HEK293T (cell line): ENCODE measurements at regions not wholly inside any gene's neighbourhood (a gene's known extent, or its start where the extent isn't known, plus 50 kb on each side); places are given as distances from the start of the nearest gene placed in this dataset.
"Not testable (repeated sequence)": the region's sequence is repeated elsewhere in the genome, so short reads cannot be mapped to it uniquely, and the experiment has no call there.

Source experiments
- CTCF ChIA-PET: fragments of 350-600 bp; formaldehyde crosslinking; extraction: SDS; loops from one replicate; lab custom pipeline; 2021; ENCODE audit warnings: antibody characterized with exemption, inconsistent platforms; lab: Yijun Ruan, JAX
- POLR2A ChIA-PET: fragments of 350-600 bp; formaldehyde crosslinking; extraction: SDS; loops from one replicate; lab custom pipeline; 2020; ENCODE audit warnings: antibody characterized with exemption, inconsistent platforms; lab: Yijun Ruan, JAX
- DNase-seq: peaks from one replicate; pipeline ENCODE4 v3.0.0; 2012; ENCODE audit warnings: mixed read lengths; ENCODE audit errors: extremely low spot score
- ARNT ChIP-seq: fragments of 450-650 bp; IDR thresholded peaks from 2 replicates; pipeline ENCODE4 v1.6.1; 2017; ENCODE audit warnings: mild to moderate bottlenecking
- BHLHE40 ChIP-seq: fragments of 450-650 bp; IDR thresholded peaks from 2 replicates; pipeline ENCODE4 v1.6.1; 2016; ENCODE audit warnings: mild to moderate bottlenecking, moderate library complexity, borderline replicate concordance
- CTBP1 ChIP-seq: fragments of 450-650 bp; IDR thresholded peaks from 2 replicates; pipeline ENCODE4 v1.6.1; 2016; ENCODE audit warnings: borderline replicate concordance
- ELF4 ChIP-seq: fragments of 450-650 bp; IDR thresholded peaks from 2 replicates; pipeline ENCODE4 v1.6.1; 2017; ENCODE audit warnings: antibody characterized with exemption
- FOXA1 ChIP-seq: fragments of 450-650 bp; IDR thresholded peaks from 2 replicates; pipeline ENCODE4 v1.6.1; 2016; ENCODE audit warnings: mild to moderate bottlenecking
- FOXK2 ChIP-seq: fragments of 450-650 bp; IDR thresholded peaks from 2 replicates; pipeline ENCODE4 v1.6.1; 2016; ENCODE audit warnings: mild to moderate bottlenecking
- FOXM1 ChIP-seq: fragments of 450-650 bp; IDR thresholded peaks from 2 replicates; pipeline ENCODE4 v1.6.1; 2017; ENCODE audit warnings: mild to moderate bottlenecking, borderline replicate concordance
- HDGF ChIP-seq: fragments of 450-650 bp; IDR thresholded peaks from 2 replicates; pipeline ENCODE4 v1.6.1; 2017; ENCODE audit warnings: antibody characterized with exemption, borderline replicate concordance
- L3MBTL2 ChIP-seq: fragments of 450-650 bp; conservative IDR thresholded peaks from 2 replicates; pipeline ENCODE4 v1.6.1; 2016; ENCODE audit warnings: mild to moderate bottlenecking
- LEF1 ChIP-seq: fragments of 450-650 bp; IDR thresholded peaks from 2 replicates; pipeline ENCODE4 v1.6.1; 2017; ENCODE audit warnings: mild to moderate bottlenecking, borderline replicate concordance
- NFRKB ChIP-seq: fragments of 450-650 bp; IDR thresholded peaks from 2 replicates; pipeline ENCODE4 v1.6.1; 2016; ENCODE audit warnings: mild to moderate bottlenecking, moderate library complexity
- SP1 ChIP-seq: fragments of 450-650 bp; IDR thresholded peaks from 2 replicates; pipeline ENCODE4 v1.6.1; 2017
- SUZ12 ChIP-seq: fragments of 450-650 bp; IDR thresholded peaks from 2 replicates; pipeline ENCODE4 v1.6.1; 2016; ENCODE audit warnings: mild to moderate bottlenecking
- TARDBP ChIP-seq: fragments of 450-650 bp; IDR thresholded peaks from 2 replicates; pipeline ENCODE4 v1.6.1; 2016
- ZNF384 ChIP-seq: fragments of 450-650 bp; IDR thresholded peaks from 2 replicates; pipeline ENCODE4 v1.6.1; 2016
- TF ChIP-seq, protein P1 (sequence below): fragments of 450-650 bp; IDR thresholded peaks from 2 replicates; pipeline ENCODE4 v1.6.1; 2016

DNA sequence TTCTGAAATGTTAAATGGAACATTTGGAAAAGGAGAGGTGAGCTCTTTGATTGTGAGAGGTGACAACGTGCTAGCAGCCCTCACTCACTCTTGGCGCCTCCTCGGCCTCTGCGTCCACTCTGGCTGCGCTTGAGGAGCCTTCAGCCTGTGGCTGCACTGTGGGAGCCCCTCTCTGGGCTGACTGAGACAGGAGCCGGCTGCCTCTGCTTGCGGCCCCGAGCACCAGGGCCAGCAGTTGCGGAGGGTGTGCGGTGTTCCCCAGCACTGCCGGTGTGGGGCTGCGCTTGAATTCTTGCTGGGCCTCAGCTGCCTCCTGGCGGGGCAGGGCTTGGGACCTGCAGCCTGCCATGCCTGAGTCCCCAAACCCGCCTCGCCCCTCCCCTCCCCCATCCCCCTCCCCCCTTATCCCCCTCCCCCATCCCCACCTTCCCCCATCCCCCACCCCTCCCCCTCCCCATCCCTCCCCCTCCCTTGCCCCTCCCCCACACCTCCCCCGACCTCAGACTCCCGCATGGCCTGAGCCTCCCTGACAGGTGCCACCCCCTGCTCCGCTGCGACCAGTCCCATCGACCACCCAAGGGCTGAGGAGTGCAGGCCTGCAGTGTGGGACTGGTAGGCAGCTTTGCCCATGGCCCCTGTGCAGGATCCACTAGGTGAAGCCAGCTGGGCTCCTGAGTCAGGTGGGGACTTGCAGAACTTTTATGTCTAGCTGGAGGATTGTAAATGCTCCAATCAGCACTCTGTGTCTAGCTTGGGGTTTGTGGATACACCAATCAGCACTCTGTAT, 411.0 kb downstream of the OLFM4 start:
- POLR2A ChIA-PET, result no interaction called here
- CTCF ChIA-PET, result no interaction called here
- TF ChIP-seq CTBP1 (no peak), SP1 (no peak), LEF1 (no peak), NFRKB (no peak), FOXM1 (no peak), FOXK2 (no peak), BHLHE40 (no peak), ELF4 (no peak), HDGF (no peak), ARNT (no peak), FOXA1 (no peak), TARDBP (no peak), SUZ12 (no peak), L3MBTL2 (no peak), ZNF384 (no peak)
- TF ChIP-seq, protein P1, sequence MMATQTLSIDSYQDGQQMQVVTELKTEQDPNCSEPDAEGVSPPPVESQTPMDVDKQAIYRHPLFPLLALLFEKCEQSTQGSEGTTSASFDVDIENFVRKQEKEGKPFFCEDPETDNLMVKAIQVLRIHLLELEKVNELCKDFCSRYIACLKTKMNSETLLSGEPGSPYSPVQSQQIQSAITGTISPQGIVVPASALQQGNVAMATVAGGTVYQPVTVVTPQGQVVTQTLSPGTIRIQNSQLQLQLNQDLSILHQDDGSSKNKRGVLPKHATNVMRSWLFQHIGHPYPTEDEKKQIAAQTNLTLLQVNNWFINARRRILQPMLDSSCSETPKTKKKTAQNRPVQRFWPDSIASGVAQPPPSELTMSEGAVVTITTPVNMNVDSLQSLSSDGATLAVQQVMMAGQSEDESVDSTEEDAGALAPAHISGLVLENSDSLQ, result no peak
- no peak for DNase-seq

DNA sequence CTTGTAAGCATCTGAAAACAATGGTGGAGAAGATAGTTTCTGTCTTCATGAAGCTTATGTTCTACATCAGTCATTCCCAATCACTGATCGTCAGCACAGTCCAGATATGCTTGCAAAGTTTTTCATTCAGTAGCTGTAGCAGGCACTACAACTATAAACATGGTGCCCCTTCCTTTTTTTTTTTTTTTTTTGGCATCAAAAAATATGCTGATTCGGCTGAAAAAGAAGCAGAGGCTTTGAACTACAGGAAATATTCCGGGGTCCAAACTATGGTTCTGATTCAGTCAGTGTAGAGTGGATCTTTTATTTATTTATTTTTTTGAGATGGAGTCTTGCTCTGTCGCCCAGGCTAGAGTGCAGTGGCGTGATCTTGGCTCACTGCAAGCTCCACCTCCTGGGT, 414.4 kb downstream of the OLFM4 start:
- DNase-seq, result no peak
- POLR2A ChIA-PET, result no interaction called here
- CTCF ChIA-PET, result no interaction called here
- TF ChIP-seq TARDBP, result no peak
- TF ChIP-seq L3MBTL2, result no peak
- TF ChIP-seq CTBP1, result no peak
- no peak for TF ChIP-seq ZNF384
- no peak for TF ChIP-seq HDGF
- TF ChIP-seq, protein P1, result no peak
- no peak for TF ChIP-seq ELF4
- no peak for TF ChIP-seq NFRKB
- no peak for TF ChIP-seq SP1
- TF ChIP-seq BHLHE40, result no peak

DNA sequence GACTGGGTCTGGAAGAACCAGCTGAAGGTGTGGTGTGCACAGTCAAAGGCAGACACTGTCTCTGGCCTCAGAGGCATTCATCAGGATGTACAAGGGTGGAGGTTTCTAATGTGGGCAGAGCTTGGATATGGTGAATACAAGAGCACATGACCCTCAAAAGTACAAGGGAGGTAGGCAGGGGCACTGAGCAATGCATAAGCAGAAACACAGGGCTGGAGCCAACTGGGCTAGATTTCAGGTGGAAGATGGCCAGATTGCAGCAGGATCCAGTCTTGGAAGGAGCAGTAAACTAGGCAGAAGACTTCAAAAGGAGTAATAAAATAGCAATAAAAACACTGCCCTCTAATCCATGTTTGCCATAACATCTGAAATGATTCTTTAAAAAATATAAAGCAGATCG, 417.1 kb downstream of the OLFM4 start:
- ChIA-PET POLR2A (no interaction called here), CTCF (no interaction called here)
- no peak for DNase-seq
- TF ChIP-seq, protein P1, result no peak

DNA sequence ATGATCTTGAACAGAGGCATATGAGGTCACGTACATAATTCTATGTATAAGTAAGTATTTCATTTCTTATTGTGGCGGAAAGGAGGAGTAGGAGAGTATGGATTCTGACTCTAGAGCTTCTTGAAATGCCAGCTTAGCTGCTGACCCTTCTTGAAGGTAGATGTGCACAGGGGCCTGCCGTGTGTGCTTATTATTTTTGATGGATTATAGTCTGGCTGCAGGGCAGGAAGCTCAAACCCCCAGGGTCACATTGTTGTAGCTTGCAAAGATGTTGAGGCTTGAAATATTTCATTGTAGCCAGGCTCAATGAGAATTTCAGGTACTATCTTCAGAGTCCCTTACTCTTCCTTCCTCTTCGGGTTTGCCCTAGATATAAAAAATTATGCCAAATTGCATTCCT, 418.8 kb downstream of the OLFM4 start:
- POLR2A ChIA-PET, result no interaction called here
- DNase-seq, result no peak
- TF ChIP-seq FOXM1 (no peak), NFRKB (no peak), FOXA1 (no peak), CTBP1 (no peak), TARDBP (no peak)
- CTCF ChIA-PET, result interaction anchor here (0.5 to 0.6 kb wide), 2 partner anchors 77 to 197 kb away, joined by 3 read pairs; no protein-coding TSS in a partner anchor

DNA sequence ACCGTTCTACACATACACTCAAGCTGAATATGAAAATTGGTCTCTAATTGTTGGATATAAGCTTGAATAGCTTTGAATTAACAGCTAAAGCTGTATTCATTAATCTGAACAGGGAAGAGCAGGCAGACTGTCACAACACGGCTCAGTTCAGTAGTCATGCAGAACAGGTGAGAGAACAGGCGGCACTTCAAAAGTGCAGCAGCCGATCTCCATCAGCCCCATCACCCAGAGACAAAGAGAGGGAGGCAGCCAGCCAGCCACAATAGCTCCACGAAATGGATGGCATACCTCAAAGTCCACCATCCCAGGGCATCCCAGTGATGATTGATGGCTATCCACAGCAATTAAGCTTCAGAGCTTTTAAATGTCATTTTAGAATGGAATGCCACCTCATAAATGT, 419.2 kb downstream of the OLFM4 start:
- ChIA-PET CTCF (interaction anchor here (0.5 to 0.6 kb wide), 2 partner anchors 78 to 197 kb away, joined by 3 read pairs; no protein-coding TSS in a partner anchor), POLR2A (no interaction called here)
- no peak for DNase-seq
- TF ChIP-seq L3MBTL2, result no peak
- TF ChIP-seq, protein P1, result 0 out of 2 replicates have a peak, but pooled peaks have one; percentile 8

DNA sequence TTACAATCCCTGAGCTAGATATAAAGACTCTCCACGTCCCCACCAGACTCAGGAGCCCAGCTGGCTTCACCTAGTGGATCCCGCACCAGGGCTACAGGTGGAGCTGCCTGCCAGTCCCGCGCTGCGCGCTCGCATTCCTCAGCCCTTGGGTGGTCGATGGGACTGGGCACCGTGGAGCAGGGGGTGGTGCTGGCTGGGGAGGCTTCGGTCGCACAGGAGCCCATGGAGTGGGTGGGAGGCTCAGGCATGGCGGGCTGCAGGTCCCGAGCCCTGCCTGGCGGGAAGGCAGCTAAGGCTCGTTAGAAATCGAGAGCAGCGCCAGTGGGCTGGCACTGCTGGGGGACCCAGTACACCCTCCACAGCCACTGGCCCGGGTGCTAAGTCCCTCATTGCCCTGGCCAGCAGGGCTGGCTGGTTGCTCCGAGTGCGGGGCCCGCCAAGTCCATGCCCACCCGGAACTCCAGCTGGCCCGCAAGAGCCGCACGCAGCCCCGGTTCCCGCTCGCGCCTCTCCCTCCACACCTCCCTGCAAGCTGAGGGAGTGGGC, 423.7 kb downstream of the OLFM4 start:
- DNase-seq, POLR2A ChIA-PET, CTCF ChIA-PET: not testable (repeated sequence)

DNA sequence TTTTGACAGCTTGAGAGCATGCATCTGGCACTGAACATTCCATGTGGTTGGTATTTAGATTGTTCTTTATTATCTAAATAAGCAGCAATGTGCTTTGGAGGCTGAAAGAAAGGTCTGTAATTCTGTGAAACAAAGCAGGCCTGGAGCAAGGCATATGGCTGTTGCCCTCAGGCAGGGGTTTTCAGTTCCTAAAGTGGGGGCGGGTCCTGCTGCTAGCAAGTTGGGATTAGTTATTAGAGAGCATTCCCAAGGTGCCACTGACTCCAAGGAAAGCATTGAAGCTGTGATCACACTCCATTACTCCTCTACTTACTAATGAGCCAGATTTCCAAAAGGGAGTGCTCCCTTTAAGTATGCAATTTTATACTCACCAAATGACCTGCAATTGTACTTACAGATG, 432.2 kb downstream of the OLFM4 start:
- ChIA-PET CTCF (no interaction called here), POLR2A (no interaction called here)
- no peak for DNase-seq
- TF ChIP-seq TARDBP, result no peak
- TF ChIP-seq FOXK2, result no peak
- no peak for TF ChIP-seq SP1
- TF ChIP-seq FOXM1, result no peak
- no peak for TF ChIP-seq LEF1
- TF ChIP-seq ELF4, result no peak
- TF ChIP-seq HDGF, result no peak
- no peak for TF ChIP-seq L3MBTL2
- TF ChIP-seq BHLHE40, result no peak
